K562 (cell line): ENCODE measurements at regions not wholly inside any gene's neighbourhood (a gene's known extent, or its start where the extent isn't known, plus 50 kb on each side); places are given as distances from the start of the nearest gene placed in this dataset.

ENCODE experiments used
- ATAC-seq: fragments of 200-7000 bp; cut with Tn5 transposase; 3 replicates; pipeline ENCODE4 v1.9.1; 2020; ENCODE audit warnings: moderate library complexity
- BruUV-seq: library from RNA; stranded (reverse); fragments of 400-500 nt; replicated peaks from 2 replicates; lab custom pipeline; 2021; lab: Mats Ljungman, UMichigan
- CTCF ChIA-PET: fragments of 300-600 bp; formaldehyde crosslinking; extraction: SDS; loops from one replicate; lab custom pipeline; 2021; ENCODE audit warnings: low intra/inter-chr PET ratio; lab: Yijun Ruan, JAX
- POLR2A ChIA-PET: fragments of 300-600, 350-650 bp; sonication (Branson Sonifier 250); formaldehyde crosslinking; extraction: SDS; loops from one replicate; lab custom pipeline; 2021; ENCODE audit warnings: antibody characterized with exemption, inconsistent platforms; lab: Yijun Ruan, JAX
- DNase-seq, 4 experiments: peaks; one replicate each; pipeline versions ENCODE4 v3.0.0 to v3.0.0-alpha.2; 2011 to 2018; ENCODE audit warnings: low spot score in 3 of 4, mixed read lengths in 3 of 4; ENCODE audit errors: extremely low read depth in 1 of 4
- FAIRE-seq: peaks from 2 replicates; lab custom pipeline; 2011; peaks lifted over from hg19 to GRCh38; lab: Jason Lieb, UNC
- H2AFZ ChIP-seq: 2 replicates; pipeline ENCODE4 v1.6.0; 2011; ENCODE audit warnings: low read depth, low read length, control low read depth, inconsistent platforms
- H3K27ac ChIP-seq: fragments of 200-600 bp; 3 replicates; pipeline ENCODE4 v1.8.0; 2011; ENCODE audit warnings: low read depth, mild to moderate bottlenecking, control low read depth, inconsistent platforms, low read length, moderate library complexity, mixed read lengths; ENCODE audit errors: extremely low read depth
- H3K27me3 ChIP-seq, 2 experiments: fragments of 300-600 bp in 1 of 2; 2 replicates in 1 of 2; 3 replicates in 1 of 2; pipeline versions ENCODE4 v1.6.0 to v1.8.0; 2011; ENCODE audit warnings: inconsistent platforms in 2 of 2, low read length in 2 of 2, mild to moderate bottlenecking in 1 of 2, mixed read lengths in 1 of 2, moderate library complexity in 1 of 2; ENCODE audit not compliant: control insufficient read depth in 2 of 2, insufficient read depth in 2 of 2
- H3K36me3 ChIP-seq: fragments of 300-600 bp; 3 replicates; pipeline ENCODE4 v1.8.0; 2011; ENCODE audit warnings: mild to moderate bottlenecking, low read length, inconsistent platforms; ENCODE audit not compliant: control insufficient read depth, insufficient read depth
- H3K4me1 ChIP-seq, 2 experiments: fragments of 200-600 bp in 1 of 2; replicated peaks in 1 of 2; 2 replicates in 1 of 2; 3 replicates in 1 of 2; pipeline versions ENCODE4 v1.5.1 to v1.8.0; 2011; ENCODE audit warnings: inconsistent platforms in 2 of 2, low read length in 2 of 2, mild to moderate bottlenecking in 1 of 2, mixed read lengths in 1 of 2, moderate library complexity in 1 of 2; ENCODE audit not compliant: control insufficient read depth in 2 of 2, insufficient read depth in 2 of 2
- H3K4me2 ChIP-seq: 2 replicates; pipeline ENCODE4 v1.6.1; 2011; ENCODE audit warnings: low read length, control low read depth, inconsistent platforms, mixed read lengths; ENCODE audit not compliant: insufficient read depth
- H3K4me3 ChIP-seq: fragments of 200-600 bp; sonication (generic), shearing (Covaris generic); 2 replicates; pipeline ENCODE4 v1.5.1; 2016; ENCODE audit warnings: control low read depth, inconsistent platforms
- H3K79me2 ChIP-seq: fragments of 200-600 bp; 3 replicates; pipeline ENCODE4 v1.8.0; 2011; ENCODE audit warnings: low read length, inconsistent platforms; ENCODE audit not compliant: control insufficient read depth, insufficient read depth
- H3K9ac ChIP-seq, 2 experiments: 2 replicates each; pipeline versions ENCODE4 v1.6.0 to v1.6.1; 2011; ENCODE audit warnings: low read depth in 2 of 2, low read length in 2 of 2, control low read depth in 1 of 2, inconsistent platforms in 1 of 2, mild to moderate bottlenecking in 1 of 2, mixed read lengths in 1 of 2; ENCODE audit not compliant: insufficient read depth in 1 of 2
- H3K9me1 ChIP-seq: one replicate; pipeline ENCODE4 v1.6.0; 2011; ENCODE audit warnings: inconsistent platforms, mild to moderate bottlenecking, low read length, moderate library complexity; ENCODE audit not compliant: control insufficient read depth, insufficient read depth
- H3K9me3 ChIP-seq: replicated peaks from 2 replicates; pipeline ENCODE4 v1.5.1; 2011; ENCODE audit warnings: low read depth, low read length, inconsistent platforms; ENCODE audit not compliant: control insufficient read depth, insufficient read depth
- H4K20me1 ChIP-seq: replicated peaks from 2 replicates; pipeline ENCODE4 v1.6.1; 2011; ENCODE audit warnings: low read length, inconsistent platforms, mixed read lengths; ENCODE audit not compliant: control insufficient read depth, insufficient read depth
- ATF3 ChIP-seq, 2 experiments: fragments of 450-650 bp in 1 of 2; sonication (generic) in 1 of 2; formaldehyde crosslinking in 1 of 2; IDR thresholded peaks in 1 of 2; conservative IDR thresholded peaks in 1 of 2; 2 replicates each; pipeline versions ENCODE4 v1.6.1 to v1.8.1; 2016 to 2023; ENCODE audit warnings: mild to moderate bottlenecking in 2 of 2, moderate library complexity in 2 of 2, inconsistent platforms in 1 of 2, missing genetic modification reagents in 1 of 2
- BMI1 ChIP-seq: fragments of 150-350 bp; IDR thresholded peaks from 2 replicates; pipeline ENCODE4 v1.6.1; 2014; ENCODE audit warnings: low read length
- FOXP4 ChIP-seq: sonication (generic); formaldehyde crosslinking; IDR thresholded peaks from 2 replicates; pipeline ENCODE4 v1.8.0; 2022; ENCODE audit warnings: mild to moderate bottlenecking, missing genetic modification reagents, borderline replicate concordance
- MTA1 ChIP-seq: fragments of 450-650 bp; IDR thresholded peaks from 2 replicates; pipeline ENCODE4 v1.6.1; 2017; ENCODE audit warnings: borderline replicate concordance
- PHF21A ChIP-seq: fragments of 450-650 bp; IDR thresholded peaks from 2 replicates; pipeline ENCODE4 v1.6.1; 2017; ENCODE audit warnings: low read depth, borderline replicate concordance
- TOE1 ChIP-seq, 2 experiments: fragments of 450-650 bp in 1 of 2; sonication (generic) in 1 of 2; formaldehyde crosslinking in 1 of 2; IDR thresholded peaks; 2 replicates each; pipeline versions ENCODE4 v1.7.1 to v1.8.0; 2016 to 2022; ENCODE audit warnings: borderline replicate concordance in 2 of 2, mild to moderate bottlenecking in 2 of 2, antibody characterized with exemption in 1 of 2, inconsistent platforms in 1 of 2, low read depth in 1 of 2, missing genetic modification reagents in 1 of 2, moderate library complexity in 1 of 2
- ZNF197 ChIP-seq: fragments of 200-800 bp; sonication (Bioruptor generic); IDR thresholded peaks from 2 replicates; pipeline ENCODE4 v1.6.1; 2016; ENCODE audit warnings: low read depth, missing genetic modification characterization, missing compliant biosample characterization
- ZNF212 ChIP-seq: fragments of 450-650 bp; formaldehyde crosslinking; IDR thresholded peaks from 2 replicates; pipeline ENCODE4 v1.4.0; 2020; ENCODE audit warnings: mild to moderate bottlenecking
- ZNF280B ChIP-seq: fragments of 250-450 bp; sonication (Bioruptor Pico); IDR thresholded peaks from 2 replicates; pipeline ENCODE4 v1.5.1; 2021; ENCODE audit warnings: mild to moderate bottlenecking
- ZNF511 ChIP-seq: sonication (generic); formaldehyde crosslinking; IDR thresholded peaks from 2 replicates; pipeline ENCODE4 v1.8.0; 2022; ENCODE audit warnings: mild to moderate bottlenecking, missing genetic modification reagents
- WGBS: fragments of 100-300 bp; shearing (Covaris generic); methylation state at CpG from one replicate; pipeline ENCODE4 v1.1.6; 2016; ENCODE audit warnings: low coverage, mixed read lengths; ENCODE audit not compliant: insufficient coverage; ENCODE audit errors: missing lambda C conversion rate; 5-methylcytosine and 5-hydroxymethylcytosine counted together
- in situ Hi-C: fragments of 300-500 bp; cut with MboI; formaldehyde crosslinking; loops from 4 replicates; pipeline ENCODE4 v1.15.0; 2018; ENCODE audit warnings: inconsistent platforms, mixed read lengths
- intact Hi-C: fragments of 100-400 bp; cut with micrococcal nuclease; formaldehyde crosslinking; loops from 2 replicates; pipeline ENCODE4 v1.14.2; 2022

- H3K36me3 ChIP-seq, result no peaks in the 10 kb centered on the region
- H4K20me1 ChIP-seq, result no peaks in the 10 kb centered on the region
- DNase-seq (no peak), ATAC-seq (no peak), FAIRE-seq (no peak)
- no peak overlapping the region for H3K4me3 ChIP-seq
- in situ Hi-C loops (no loop called here), intact Hi-C loops (no loop called here)
- no peak overlapping the region for H3K4me2 ChIP-seq
- H3K4me1 ChIP-seq, result no peaks in the 10 kb centered on the region
- BruUV-seq, result no TSS peak
- CTCF ChIA-PET, result no interaction called here
- TF ChIP-seq TOE1 (IDR thresholded peaks at IDR 0.05; ENCODE audit: borderline replicate concordance) (no peak), TOE1 (CRISPR knock-in tag; IDR thresholded peaks at IDR 0.05; ENCODE audit: borderline replicate concordance, low read depth) (no peak)
- no peaks in the 10 kb centered on the region for H3K9me3 ChIP-seq
- H2AFZ ChIP-seq, result no peak overlapping the region
- POLR2A ChIA-PET, result no interaction called here
- H3K27me3 ChIP-seq, result no peaks in the 10 kb centered on the region
- H3K27ac ChIP-seq, result no peak overlapping the region
- H3K79me2 ChIP-seq, result no peaks in the 10 kb centered on the region
- no peaks in the 10 kb centered on the region for H3K9me1 ChIP-seq
- H3K9ac ChIP-seq, result no peak overlapping the region
- WGBS, result 0% methylated on average over 1 of the region's 1 CpG
Measured at GRCh38 chrX:69253821-69254220, 88.6 kb upstream of the PJA1 start.

- FAIRE-seq (no peak), DNase-seq (no peak), ATAC-seq (no peak)
- H3K4me3 ChIP-seq, result no peak overlapping the region
- H3K4me2 ChIP-seq, result no peak overlapping the region
- no peaks in the 10 kb centered on the region for H4K20me1 ChIP-seq
- no peaks in the 10 kb centered on the region for H3K4me1 ChIP-seq
- H2AFZ ChIP-seq, result no peak overlapping the region
- peaks cover 0 to 7% of the 10 kb centered on the region in 2 experiments; a peak in 1 of 5 replicates for H3K27me3 ChIP-seq
- no peak overlapping the region for H3K9ac ChIP-seq
- in situ Hi-C loops, result no loop called here
- H3K79me2 ChIP-seq, result no peaks in the 10 kb centered on the region
- H3K9me1 ChIP-seq, result no peaks in the 10 kb centered on the region
- H3K27ac ChIP-seq, result no peak overlapping the region
- POLR2A ChIA-PET, result no interaction called here
- intact Hi-C loops, result no loop called here
- H3K9me3 ChIP-seq, result no peaks in the 10 kb centered on the region
- BruUV-seq, result no TSS peak
- CTCF ChIA-PET, result no interaction called here
- H3K36me3 ChIP-seq, result no peaks in the 10 kb centered on the region
- WGBS, result 0% methylated on average over 4 of the region's 4 CpGs
- TF ChIP-seq ZNF280B (CRISPR knock-in tag) (no peak), ZNF511 (CRISPR knock-in tag) (no peak), ZNF197 (no peak), PHF21A (no peak), ZNF212 (CRISPR knock-in tag) (no peak), BMI1 (no peak), MTA1 (no peak), ATF3 (IDR thresholded peaks at IDR 0.05) (no peak), ATF3 (CRISPR knock-in tag; conservative IDR thresholded peaks at IDR 0.05) (no peak), FOXP4 (CRISPR knock-in tag) (no peak)
Measured at GRCh38 chrX:69243276-69243675, 78.0 kb upstream of the PJA1 start.
